Ascending aorta (tissue), 2 donors: ENCODE measurements at regions not wholly inside any gene's neighbourhood (a gene's known extent, or its start where the extent isn't known, plus 50 kb on each side); places are given as distances from the start of the nearest gene placed in this dataset.

Source experiments
- DNase-seq, 2 donors: peaks; one replicate each; pipeline ENCODE4 v3.0.0-alpha.2; 2019; ENCODE audit warnings: low spot score in 2 of 2
- H3K27ac ChIP-seq, 2 donors: fragments of 200-600 bp; sonication (generic); one replicate each; pipeline ENCODE4 v1.5.1; 2016 to 2017; ENCODE audit warnings: mild to moderate bottlenecking in 1 of 2
- H3K27me3 ChIP-seq: fragments of 200-600 bp; sonication (generic); one replicate; pipeline ENCODE4 v1.5.1; 2017
- H3K36me3 ChIP-seq, 2 donors: fragments of 200-600 bp; sonication (generic); one replicate each; pipeline ENCODE4 v1.5.1; 2016
- H3K4me1 ChIP-seq, 2 donors: fragments of 200-600 bp; sonication (generic); one replicate each; pipeline ENCODE4 v1.5.1; 2016 to 2017; ENCODE audit warnings: mild to moderate bottlenecking in 1 of 2
- H3K4me3 ChIP-seq, 2 donors: fragments of 200-600 bp; sonication (generic); one replicate each; pipeline ENCODE4 v1.5.1; 2016 to 2017; ENCODE audit warnings: mild to moderate bottlenecking in 1 of 2
- H3K9me3 ChIP-seq, 2 donors: fragments of 200-600 bp; sonication (generic); one replicate each; pipeline ENCODE4 v1.5.1; 2016
- CTCF ChIP-seq, 3 experiments: fragments of 200-600 bp in 2 of 3; fragments of 450-650 bp in 1 of 3; sonication (generic) in 2 of 3; IDR thresholded peaks; one replicate each; pipeline ENCODE4 v1.5.1; 2016 to 2019; ENCODE audit warnings: antibody characterized with exemption in 3 of 3, mild to moderate bottlenecking in 1 of 3, moderate library complexity in 1 of 3
- intact Hi-C: fragments of 100-400 bp; cut with DNase I; formaldehyde crosslinking; loops from one replicate; pipeline ENCODE4 v1.15.1; 2023

DNA sequence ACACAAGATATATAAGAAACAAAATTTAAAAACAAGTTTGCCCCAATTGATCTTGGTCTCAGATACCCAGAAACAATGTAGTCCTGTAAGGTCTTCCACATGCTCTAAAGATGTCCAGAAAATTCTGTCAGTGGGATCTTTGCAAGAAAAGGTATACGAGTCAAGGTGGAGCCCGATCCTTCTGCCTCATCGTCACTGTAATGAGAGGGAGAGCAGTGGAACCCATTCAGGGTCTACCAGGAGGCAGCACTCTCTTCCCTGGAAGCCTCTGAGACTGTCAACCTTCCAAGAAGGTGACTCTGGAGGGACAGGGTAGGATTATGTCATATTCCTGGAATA lies 112.8 kb downstream of the JCAD start:
- TF ChIP-seq CTCF (IDR thresholded peaks at IDR 0.05), result peak in 1 of 3 experiments; percentile 9
- Histone ChIP-seq H3K4me1 (peaks cover 17 to 42% of the 10 kb centered on the region in 2 donors), H3K4me3 (no peak overlapping the region), H3K36me3 (no peaks in the 10 kb centered on the region), H3K27ac (peak overlapping the region; percentile 85 to 90), H3K27me3 (no peaks in the 10 kb centered on the region), H3K9me3 (no peaks in the 10 kb centered on the region)
- DNase-seq, result no peak
- intact Hi-C loops, result loop anchor here (1.0 to 5.0 kb wide), 5 partner anchors 57 to 210 kb away; no protein-coding TSS in a partner anchor

DNA sequence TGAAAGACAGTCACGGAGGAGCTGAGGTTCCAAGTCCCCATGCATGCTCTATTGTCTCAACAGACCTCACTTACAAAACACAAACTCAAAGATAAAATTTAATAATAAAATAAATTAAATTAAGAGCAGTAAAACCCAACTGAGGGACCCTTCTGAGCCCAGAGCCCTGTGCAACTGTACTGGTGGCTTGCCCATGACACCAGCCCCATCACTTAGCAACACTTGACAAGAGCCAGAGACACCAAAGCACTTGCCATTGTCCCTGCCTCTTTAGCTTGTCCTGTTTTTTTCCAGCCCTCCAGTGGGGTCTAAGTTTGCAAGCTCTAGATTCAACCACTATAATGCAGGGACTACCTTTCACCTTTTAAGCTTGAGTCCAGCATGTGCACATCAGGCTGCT lies 117.9 kb downstream of the JCAD start:
- Histone ChIP-seq H3K4me1 (peaks cover 5 to 8% of the 10 kb centered on the region in 2 donors), H3K9me3 (no peaks in the 10 kb centered on the region), H3K36me3 (no peaks in the 10 kb centered on the region), H3K27me3 (no peaks in the 10 kb centered on the region), H3K27ac (no peak overlapping the region), H3K4me3 (no peak overlapping the region)
- peak in 1 of 2 donors; percentile 5 for DNase-seq
- no peak for TF ChIP-seq CTCF (IDR thresholded peaks at IDR 0.05)
- intact Hi-C loops, result no loop called here

DNA sequence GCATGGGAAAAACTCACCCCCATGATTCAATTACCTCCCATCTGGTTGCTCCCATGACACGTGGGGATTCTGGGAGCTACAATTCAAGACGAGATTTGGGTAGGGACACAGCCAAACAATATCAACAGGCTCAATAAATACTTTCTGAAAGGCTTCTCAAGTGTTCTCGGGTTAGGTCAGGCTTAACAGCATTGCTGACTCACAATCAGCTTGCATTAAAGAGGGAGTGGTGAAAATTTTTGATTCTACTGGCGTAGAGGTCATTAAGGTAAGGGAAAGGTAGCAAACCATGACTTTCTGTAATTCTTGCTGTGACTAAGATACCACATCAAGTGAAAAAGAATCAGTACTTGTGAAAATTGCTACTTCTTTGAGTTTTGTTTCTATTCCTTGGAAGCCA lies 126.4 kb downstream of the JCAD start:
- Histone ChIP-seq H3K9me3 (no peaks in the 10 kb centered on the region), H3K27me3 (no peaks in the 10 kb centered on the region), H3K27ac (no peak overlapping the region), H3K4me1 (no peaks in the 10 kb centered on the region), H3K36me3 (no peaks in the 10 kb centered on the region), H3K4me3 (no peak overlapping the region)
- no peak for TF ChIP-seq CTCF (IDR thresholded peaks at IDR 0.05)
- DNase-seq, result no peak
- intact Hi-C loops, result no loop called here

DNA sequence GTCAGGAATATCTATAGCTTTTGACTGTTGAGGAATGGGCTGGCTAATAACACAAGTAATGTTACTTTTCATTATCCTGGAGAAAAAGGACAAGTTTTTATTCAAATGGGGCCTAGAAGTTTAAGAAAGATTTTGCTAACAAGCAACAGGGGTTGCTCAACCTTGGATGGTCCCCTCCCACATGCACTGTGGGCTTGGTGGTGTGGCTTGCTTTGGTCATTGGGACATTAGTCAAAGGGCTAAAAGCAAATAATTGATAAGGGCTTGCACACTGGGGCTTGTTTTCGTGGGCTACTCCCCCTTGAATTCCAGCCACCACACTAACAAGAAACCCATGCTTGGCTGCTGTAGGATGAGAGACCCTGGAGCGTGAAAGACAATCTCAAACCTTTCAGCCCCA lies 127.6 kb downstream of the JCAD start:
- intact Hi-C loops, result no loop called here

DNA sequence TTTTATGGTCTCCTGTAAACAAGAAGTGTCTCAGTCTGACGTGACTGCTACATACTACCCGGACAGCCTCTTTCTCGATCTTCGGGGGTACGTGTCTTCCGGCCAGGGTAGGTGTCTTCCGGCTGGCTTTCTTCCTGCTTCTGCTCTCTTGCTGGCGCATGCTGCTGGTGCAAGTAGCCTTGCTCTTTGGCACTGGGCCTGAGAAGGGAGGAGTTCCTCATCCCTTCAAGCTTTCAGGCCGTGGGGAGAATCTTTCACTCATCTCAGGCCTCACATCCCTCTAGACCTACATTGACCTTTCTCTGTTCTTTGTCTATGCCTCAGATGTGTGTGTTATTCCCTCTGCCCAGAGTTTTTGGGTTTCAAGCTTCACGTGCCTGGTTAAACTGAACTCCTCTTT lies 130.4 kb downstream of the JCAD start:
- no peak for TF ChIP-seq CTCF (IDR thresholded peaks at IDR 0.05)
- intact Hi-C loops, result no loop called here
- Histone ChIP-seq H3K4me1 (no peaks in the 10 kb centered on the region), H3K4me3 (no peak overlapping the region), H3K27me3 (no peaks in the 10 kb centered on the region), H3K36me3 (no peaks in the 10 kb centered on the region), H3K27ac (no peak overlapping the region), H3K9me3 (no peaks in the 10 kb centered on the region)
- no peak for DNase-seq

More for the DNA sequence above, 127.6 kb downstream of the JCAD start:
- no peak for DNase-seq
- H3K27ac ChIP-seq, result no peak overlapping the region
- no peaks in the 10 kb centered on the region for H3K9me3 ChIP-seq
- no peaks in the 10 kb centered on the region for H3K4me1 ChIP-seq
- no peaks in the 10 kb centered on the region for H3K27me3 ChIP-seq
- no peaks in the 10 kb centered on the region for H3K36me3 ChIP-seq
- no peak for TF ChIP-seq CTCF (IDR thresholded peaks at IDR 0.05)
- H3K4me3 ChIP-seq, result no peak overlapping the region

GRCh38 chr10:29926693-29927048 lies 132.7 kb downstream of the JCAD start:
- Histone ChIP-seq H3K4me1 (peaks cover 0 to 8% of the 10 kb centered on the region in 2 donors), H3K36me3 (no peaks in the 10 kb centered on the region), H3K4me3 (no peak overlapping the region), H3K9me3 (no peaks in the 10 kb centered on the region), H3K27ac (no peak overlapping the region), H3K27me3 (no peaks in the 10 kb centered on the region)
- no peak for DNase-seq
- peak in 1 of 3 experiments; percentile 39 for TF ChIP-seq CTCF (IDR thresholded peaks at IDR 0.05)
- intact Hi-C loops, result no loop called here
